Activated CD4-positive, alpha-beta T cell treated with anti-CD3 and anti-CD28 coated beads, Interleukin-2, amount 50 U/mL, for 16 hours (primary cell): ENCODE measurements at regions not wholly inside any gene's neighbourhood (a gene's known extent, or its start where the extent isn't known, plus 50 kb on each side); places are given as distances from the start of the nearest gene placed in this dataset.
"Not testable (repeated sequence)": the region's sequence is repeated elsewhere in the genome, so short reads cannot be mapped to it uniquely, and the experiment has no call there.

ENCODE experiments used
- DNase-seq: peaks from one replicate; pipeline ENCODE4 v3.0.0-alpha.2; 2020

DNA sequence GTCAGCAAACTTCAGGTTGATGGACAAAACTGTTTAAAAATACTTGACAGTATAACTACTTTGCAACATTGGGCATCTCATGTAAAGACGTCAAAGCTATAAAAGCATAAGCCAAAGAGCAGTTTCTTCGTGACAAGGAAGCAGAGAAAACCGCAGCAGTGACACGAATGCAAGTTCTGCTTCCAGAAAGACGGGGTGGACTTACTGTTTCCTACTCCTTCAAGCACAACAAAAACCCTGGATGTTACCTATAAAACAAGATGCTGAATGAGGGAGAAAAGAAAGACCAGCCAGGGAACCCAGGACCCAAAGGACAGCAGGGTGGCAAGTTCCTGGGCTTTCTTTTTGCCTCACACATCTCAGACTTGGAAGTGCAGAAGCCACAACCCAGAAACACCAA lies 98.0 kb downstream of the DLL1 start:
- DNase-seq: no peak

DNA sequence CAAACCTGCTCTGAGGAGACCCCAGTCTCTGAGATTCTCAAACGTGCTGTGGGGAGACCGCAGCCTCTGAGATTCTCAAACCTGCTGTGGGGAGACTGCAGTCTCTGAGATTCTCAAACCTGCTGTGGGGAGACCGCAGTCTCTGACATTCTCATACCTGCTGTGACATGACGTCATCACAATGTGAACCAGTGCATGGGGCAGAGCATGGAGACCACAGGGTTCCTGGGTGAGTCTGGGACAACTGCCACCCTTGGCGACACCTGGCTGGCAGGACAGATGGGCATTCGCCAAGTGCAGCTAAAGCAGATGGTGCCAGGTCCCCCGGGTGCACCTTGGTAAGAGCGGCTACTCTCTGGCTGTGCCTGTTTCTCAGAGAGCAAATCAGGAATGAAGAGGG lies 98.8 kb downstream of the DLL1 start:
- not testable (repeated sequence) for DNase-seq

DNA sequence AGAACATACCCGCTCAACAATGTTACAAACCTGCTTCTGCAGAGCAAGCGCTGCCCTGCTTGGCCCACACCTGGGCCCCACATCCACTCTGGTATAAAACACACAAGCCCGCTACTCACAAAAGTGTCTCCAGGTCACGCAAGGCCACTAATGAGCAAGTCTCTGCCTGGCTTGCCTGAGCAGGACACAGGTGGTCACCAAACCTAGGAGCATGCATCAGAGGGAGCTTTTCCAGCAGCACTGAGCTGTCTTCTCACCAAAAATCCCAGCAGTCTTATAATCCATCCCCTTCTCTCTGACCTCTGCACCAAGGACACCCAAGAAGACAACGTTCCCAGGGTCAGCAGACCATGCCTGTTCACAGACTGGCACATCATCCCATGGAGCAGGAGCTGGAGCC lies 100.8 kb downstream of the DLL1 start:
- no peak for DNase-seq

DNA sequence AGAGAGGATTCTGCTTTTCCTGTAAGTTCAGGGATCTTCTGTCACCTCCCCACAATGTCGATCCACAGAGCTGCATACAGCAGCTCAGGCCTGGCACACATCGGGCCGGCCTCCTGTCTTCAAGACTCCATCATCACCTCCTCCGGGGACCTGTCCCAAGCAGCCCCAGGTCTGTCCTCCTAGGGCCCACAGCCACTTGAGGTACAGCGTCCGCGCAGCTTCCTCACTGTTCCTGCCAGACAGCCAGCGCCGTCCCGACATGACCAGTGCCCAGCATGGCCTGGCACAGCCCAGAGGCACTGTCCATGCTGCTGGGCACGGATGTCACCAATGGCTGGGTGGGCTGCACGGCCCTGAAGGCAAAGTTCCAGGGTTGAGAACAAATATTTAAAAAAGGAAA lies 101.6 kb downstream of the DLL1 start:
- DNase-seq: no peak

DNA sequence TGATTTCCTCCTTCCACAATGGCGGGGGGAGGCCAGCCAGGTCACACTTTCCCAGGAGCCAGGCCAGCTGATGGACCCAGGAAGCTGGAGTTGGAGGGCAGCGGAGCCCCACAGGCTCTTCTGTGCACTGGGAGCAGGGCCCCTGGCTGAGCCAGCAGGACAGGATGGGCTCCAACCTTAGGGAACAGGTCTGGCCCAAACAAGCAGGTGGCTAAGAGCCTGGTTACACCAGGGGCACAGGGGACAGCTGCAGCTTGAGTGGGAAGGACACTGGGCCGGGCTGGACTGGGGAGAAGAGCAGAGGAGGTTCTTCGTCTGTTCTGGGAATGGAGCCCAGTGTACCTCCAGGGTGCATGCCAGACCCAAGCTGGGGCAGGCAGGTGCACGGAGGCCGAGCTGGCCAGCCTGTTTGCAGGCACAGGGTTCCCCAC lies 102.3 kb downstream of the DLL1 start:
- no peak for DNase-seq

DNA sequence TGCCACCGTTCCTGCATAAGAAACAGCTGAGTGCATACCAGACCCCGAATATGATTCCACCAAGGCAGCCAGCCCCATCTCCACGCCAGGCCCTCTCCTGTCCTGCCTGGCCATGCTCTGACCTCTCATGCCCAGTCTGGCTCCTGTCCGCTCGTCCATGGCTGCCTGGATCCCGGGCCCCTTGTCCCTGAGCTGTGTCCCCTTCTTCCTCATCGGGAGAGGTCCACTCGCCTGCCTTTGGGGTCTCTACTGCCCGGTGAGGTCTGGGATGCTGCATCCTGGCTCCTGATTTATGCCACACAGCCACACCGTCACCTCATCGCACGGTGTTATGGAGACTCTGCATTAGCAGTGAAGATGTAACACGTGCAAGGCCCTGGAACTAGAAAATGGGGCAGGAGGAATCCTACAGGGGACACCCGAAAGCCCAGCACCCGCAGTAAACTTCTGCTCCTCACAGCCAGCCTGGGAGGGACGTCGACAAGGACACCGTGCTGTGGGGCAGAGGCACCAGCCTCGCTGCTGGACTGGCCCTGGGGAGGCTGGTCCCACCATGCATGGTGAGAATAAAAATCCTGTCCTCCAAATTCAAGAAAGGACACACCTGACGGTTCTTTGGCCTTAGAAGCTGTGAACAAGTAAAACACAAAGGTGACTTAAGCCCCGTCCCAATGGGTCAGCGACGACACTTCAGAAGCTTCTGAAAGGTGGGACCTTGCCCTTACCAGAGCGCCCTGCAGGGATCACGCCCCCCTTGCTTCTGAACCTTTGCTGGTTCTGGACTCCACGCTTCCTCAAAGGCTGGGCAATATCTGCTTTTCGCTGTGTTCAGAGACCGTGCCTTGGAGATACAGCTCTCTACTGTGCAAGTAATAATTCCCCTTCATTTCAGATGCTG lies 103.0 kb downstream of the DLL1 start:
- DNase-seq: no peak

DNA sequence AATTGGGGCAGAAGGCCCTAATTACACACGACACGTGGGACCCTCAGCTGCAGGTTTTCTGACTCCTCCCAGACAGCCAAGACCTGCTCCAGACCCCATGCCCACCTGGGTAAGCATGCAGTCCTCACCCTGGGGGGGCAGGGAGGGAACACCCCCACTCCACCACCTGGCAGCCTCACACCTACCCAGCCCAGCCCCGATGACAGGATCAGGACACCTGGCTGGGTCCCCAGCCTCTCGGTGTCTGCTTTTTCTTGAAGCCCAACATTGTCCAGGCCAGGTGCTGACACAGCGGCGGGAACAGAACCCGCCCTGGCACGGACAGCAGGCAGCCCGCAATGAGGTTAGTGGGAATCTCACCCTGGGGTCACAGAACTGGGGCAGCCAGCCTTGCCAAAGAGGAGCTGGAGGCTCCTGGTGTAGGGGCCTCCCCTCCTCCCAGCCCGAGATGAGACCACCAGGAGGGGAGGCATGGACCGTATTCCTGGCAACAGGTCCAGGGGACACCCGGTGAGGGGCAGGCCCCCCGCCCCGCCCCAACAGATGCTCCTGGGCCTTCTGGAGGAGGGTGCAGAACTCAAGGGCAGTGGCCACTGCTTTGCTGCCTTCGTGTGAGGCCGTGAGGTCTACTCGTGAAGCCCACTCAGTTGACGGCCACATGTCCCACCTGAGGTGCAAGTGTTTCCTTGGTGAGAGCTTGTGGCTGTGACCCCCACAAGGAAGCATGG lies 103.8 kb downstream of the DLL1 start:
- no peak for DNase-seq

DNA sequence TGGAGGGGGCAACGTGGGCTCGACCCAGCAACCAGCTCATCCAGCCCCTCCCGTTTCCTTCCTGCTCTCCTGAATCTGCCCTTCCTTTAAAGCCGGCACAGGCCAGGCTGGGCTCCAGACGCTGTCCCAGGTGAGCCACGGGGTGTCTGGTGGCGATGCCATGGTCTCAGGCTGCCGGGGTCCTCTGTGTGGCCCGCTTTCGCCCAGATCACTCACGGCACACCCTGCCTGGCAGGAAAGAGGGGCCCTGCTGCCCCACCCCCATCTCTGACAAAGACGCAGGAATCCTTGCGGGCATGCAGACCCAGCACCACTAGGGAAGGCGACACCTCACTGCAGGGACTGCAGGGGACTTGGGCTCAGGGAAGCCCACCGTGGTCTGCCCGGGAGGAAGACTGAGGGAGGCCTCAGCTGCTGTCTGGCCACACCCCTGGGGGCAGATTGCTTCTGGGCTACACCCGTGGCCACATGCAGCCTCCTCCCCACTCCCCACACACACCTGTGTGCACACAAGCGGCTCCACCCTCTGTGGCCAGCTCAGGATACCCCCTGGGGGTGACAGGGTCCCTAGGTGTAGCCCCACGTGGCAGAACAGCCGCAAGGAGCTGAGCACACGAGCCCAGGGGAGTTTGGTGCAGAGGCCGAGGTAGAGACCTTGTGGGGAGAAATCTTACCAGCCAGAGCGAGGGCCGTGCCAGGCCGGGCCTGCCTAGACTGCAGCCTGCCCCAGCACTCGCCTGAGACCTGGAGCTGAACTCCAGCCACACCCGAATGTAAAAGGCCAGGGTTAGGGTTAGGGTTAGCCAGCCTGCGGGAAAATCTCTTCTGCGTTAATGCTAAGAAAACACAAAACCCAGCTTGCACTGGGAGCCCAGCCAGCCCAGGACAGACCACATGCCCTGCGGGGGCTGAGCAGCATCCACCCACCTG lies 104.6 kb downstream of the DLL1 start:
- DNase-seq: no peak

DNA sequence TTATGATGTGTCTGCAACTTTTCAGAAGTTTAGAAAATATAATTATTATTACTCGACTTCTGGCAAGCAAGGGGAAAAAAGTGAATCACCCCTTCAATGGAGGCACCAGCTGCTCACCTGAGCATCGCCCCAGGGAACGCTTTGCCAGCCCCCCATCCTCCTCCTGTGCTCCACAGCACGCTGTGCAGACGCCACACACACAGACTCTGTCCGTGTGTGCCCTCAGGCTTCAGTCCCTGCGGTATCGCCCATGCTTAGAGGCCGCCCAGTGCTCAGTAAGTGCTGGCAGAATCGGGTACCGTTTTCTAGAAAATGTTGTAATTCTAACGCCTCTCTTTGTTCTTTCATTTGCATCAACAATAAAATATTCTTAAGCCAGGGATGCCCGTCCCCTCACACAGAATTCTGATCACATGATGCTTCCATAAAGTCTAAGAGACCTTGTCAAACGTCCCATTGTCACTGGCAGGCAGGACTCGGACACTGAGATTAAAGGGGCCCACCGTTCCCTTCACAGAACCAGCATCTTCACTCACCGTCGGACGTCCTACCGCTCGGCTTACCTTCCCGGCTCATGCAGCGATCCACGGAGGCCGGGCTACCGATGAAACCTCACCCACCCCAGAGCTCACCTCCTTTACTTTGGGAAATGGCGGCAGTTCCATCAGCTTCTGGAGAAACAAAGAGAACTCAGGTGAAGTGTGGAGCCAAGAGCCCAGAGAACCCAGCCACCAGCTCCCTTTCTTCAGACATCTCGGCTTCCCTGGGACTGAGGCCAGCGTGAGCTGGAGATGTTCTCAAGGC lies 105.5 kb downstream of the DLL1 start:
- DNase-seq: no peak

DNA sequence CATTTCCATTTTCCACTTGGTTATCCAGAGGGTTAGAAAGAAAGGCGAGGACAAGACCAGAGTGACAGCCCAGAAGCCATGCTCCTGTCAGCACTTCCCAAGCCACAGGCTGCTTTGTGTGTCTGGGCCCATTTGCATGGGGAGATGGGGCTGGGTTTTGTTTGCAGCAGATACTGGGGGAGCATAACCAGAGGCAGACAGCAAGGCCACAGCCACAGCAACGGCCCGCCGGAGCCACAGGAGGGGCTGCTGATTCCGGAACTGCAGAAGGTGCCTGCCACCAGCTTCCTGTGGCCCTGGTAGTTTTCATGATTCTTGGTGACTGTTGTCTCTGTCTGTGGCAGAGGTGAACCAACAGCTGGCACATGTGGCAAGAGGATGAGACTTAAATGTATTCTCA lies 106.6 kb downstream of the DLL1 start:
- DNase-seq: no peak

DNA sequence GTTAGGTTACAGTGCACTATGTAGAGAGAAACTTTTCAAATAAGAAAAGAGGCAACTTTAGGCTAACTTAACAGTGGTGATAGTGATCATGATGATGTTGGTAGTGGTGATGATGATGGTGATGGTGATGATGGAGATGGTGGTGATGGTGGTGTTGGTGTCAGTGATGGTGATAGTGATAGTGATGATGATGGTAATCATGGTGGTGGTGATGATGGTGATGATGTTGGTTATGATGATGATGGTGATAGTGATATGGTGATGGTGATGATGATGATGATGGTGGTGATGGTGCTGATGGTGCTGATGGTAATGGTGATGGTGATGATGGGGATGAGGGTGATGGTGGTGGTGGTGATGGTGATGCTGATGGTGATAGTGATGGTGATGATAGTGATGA lies 107.4 kb downstream of the DLL1 start:
- DNase-seq: no peak

DNA sequence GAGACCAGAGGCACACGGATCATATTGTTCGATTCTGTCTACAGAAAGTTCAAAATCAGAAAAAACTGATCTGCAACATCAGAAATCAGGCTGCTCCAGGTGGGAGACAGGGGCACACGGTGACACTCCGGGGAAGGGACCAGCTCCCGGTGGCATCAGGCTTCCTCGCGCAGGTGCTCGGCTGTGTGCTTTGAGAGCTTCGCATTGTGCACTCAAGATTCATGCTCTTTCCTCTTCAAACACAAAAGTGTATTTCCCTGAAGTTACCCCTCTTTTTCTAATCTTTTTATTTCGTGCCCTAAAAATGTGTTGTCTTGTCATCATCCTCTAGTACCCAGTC lies 108.1 kb downstream of the DLL1 start:
- no peak for DNase-seq

DNA sequence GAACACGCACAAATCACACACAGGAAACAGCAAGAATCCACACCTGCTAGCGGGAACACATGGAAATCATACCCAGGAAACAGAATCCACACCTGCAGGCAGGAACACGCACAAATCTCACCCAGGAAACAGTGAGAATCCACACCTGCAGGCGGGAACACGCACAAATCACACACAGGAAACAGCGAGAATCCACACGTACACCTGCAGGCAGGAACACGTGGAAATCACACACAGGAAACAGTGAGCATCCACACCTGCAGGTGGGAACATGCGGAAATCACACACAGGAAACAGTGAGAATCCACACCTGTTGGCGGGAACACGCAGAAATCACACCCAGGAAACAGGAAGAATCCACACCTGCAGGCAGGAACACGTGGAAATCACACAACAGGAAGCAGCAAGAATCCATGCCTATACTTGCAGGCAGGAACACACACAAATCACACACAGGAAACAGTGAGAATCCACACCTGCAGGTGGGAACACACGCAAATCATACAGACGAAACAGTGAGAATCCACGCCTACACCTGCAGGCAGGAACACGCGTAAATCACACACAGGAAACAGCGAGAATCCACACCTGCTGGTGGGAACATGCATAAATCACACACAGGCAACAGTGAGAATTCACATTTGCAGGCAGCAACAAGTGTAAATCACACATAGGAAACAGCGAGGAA lies 108.6 kb downstream of the DLL1 start:
- no peak for DNase-seq

DNA sequence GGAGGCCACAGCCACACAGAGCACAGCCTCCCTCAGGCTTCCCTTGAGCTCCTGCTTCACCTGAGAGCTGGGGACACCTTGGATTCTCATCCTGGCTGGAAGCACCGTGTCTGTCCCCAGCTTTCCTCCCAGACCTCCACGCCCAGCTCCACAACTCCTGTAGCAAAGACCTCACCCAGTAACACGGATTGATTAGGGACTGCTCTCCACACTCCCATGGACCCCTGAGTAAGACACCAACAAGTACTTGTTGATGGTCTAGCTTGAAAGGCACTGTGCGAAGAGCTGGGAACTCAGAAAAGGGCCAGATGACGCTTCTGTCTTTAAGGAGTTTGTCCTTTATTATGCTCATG lies 109.6 kb downstream of the DLL1 start:
- DNase-seq: no peak

DNA sequence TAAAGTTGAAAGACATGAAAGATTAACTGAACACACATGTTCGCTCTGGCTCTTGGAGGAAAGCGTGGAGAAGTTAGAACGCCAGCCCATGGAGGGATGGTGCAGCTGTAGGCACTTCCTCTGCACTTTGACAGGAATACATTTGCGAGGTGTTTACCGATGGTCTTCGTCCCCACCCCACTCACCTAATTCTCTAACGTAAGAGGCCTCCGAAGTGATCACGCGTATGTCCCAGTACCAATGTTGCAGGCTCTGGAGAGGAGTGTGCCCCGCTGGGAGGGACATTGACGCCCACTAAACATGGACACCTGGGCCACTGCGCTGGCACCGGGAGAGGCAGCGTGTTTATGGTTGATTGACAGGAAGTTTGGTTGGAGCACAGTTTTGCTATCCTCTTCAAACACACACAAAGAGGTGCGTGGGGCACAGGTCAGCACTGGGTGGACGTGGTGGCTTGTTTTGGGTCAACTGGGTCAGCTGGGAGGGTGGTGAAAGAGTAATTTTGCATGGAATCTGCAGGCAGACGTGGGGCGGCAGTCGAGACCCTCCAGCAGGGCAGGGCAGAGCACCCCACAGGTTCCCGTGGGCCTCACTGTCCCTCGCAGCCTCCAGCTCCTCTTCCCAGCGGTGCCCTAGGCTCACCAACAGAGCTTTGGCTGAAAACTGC lies 110.1 kb downstream of the DLL1 start:
- DNase-seq: no peak

DNA sequence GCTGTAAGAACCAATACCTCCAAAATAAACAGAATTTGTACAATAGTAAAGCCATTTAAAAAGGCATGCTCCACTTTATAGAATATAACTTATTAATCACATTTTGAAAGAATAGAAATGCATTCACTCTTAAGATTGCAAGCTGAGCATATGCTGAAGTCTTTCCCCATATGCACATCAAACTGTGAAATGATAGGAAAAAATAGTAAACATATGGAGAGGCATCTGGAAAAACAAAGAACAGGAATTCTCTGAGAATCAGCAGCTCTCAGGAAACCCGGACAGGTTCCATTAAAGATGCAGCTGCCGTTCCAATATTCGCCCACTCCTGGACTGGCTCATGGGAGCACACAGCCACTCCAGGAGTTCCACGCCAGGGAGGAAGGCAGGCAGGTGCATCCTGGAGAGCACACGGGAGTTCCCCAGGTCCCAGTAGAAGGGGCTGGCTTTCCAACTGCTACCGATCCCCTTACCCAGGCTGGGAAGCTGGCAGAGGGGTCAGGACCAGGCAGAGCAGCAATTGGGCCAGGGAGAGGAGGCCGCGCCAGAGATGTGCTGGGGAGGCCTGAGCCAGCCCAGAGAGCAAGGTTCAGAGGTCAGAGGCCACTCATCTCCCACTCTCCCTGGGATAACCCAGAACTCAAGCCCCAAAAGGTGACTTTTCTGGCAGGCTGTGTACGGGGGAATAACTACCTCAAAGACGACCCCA lies 111.1 kb downstream of the DLL1 start:
- DNase-seq: no peak

DNA sequence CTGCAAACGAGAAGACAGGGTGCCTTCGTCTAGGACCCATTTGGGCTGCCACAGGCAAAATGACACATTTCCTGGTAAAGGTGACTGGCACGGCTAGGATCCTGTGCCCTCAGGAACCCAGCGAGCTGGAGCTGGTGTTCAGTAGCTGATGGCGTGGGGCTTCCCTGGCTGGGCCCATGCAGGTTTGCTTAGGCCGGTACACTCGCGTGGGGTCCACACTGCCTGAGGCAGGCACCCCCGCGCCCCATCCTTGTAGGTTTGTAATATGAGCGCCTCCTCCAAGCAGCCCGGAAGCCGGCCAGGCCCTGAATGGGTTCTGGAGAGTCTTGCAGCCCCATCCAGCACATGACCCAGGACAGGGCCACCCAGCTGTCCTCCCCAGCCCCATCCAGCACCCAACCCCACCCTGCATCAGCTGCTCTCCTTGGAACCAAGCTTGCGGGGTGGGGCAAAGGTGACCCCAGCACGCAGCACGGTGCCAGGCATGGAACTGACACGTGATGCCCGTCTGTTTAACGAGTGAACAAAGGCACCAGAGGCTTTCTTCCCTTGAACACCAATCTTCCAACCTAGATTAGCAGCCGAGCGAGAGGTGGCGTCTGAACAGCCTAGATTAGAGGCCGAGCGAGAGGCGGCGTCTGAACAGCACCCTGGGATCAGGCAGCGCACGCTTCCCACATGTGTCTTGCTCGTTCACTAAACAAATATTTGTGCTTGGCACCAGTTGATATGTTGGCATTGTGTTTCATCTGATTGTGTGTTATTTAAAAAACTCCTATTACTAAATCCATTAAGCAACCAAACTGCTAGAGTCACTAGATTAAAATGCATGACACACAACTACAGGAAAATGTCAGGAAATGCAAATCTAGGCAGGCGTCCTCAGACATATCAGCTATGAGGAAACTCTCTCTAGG lies 112.1 kb downstream of the DLL1 start:
- DNase-seq: no peak

DNA sequence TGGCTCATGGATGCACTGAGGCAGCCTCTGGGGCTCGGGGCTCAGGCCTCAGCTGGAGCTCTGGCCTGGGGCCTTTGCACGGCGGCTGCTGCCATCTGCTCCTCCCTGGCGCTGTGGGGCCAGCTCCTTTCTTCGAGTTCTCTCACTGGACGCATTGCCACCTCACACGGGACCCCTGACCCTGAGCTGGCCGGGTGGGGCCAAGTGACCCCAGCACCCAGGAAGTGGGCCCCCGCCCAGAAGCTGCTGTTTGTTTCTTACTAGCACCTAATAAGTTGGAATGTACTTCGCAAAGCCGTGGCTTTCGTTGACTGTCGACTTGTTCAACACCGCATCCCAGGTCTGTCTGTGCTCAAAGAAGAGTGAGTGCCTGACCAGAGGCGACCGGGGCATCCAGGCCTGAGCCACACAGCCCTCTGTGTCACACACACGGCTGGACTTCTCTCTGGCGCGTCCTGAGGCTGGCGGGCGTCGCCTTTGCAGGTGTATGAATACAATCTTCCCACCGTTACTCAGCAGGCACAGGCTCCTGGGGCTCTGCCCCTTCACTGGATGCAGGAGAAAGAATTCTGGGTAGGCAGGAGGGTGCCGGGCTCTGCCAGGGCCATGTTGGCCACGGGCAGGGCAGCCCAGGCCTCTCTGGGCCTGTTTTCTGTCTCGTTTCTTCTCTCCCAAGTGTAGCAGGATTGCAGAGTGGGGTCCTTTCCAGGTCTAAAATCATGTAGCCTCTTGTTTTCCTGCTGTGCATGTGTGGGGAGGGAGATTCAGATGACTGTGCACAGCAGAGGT lies 112.9 kb downstream of the DLL1 start:
- DNase-seq: no peak
